Activated T-cell treated with anti-CD3 and anti-CD28 coated beads for 48 hours (primary cell): ENCODE measurements at regions not wholly inside any gene's neighbourhood (a gene's known extent, or its start where the extent isn't known, plus 50 kb on each side); places are given as distances from the start of the nearest gene placed in this dataset.
"Not testable (repeated sequence)": the region's sequence is repeated elsewhere in the genome, so short reads cannot be mapped to it uniquely, and the experiment has no call there.

Experiments
- DNase-seq: peaks from one replicate; pipeline ENCODE4 v3.0.0-alpha.2; 2020; ENCODE audit warnings: low read depth

DNA sequence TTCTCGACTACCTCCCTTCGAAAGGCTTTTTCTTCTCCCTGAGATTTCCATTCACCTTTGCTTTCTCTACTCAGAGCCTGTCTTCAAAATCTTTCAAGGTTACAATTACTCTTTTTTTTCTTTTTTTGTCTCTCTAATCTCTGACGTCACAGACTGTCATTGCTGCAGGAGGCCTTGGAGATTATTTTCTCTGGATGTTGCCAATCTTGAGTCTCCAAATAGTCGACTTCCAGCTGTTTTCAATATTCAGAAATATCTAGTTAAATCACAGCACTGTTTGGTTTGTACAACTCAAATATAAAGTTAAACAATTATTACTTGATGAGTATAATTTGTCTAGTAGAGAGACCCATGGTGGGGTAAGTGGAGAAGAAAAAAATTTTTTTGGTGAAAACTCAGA lies 359.0 kb upstream of the BOD1L1 start:
- no peak for DNase-seq

DNA sequence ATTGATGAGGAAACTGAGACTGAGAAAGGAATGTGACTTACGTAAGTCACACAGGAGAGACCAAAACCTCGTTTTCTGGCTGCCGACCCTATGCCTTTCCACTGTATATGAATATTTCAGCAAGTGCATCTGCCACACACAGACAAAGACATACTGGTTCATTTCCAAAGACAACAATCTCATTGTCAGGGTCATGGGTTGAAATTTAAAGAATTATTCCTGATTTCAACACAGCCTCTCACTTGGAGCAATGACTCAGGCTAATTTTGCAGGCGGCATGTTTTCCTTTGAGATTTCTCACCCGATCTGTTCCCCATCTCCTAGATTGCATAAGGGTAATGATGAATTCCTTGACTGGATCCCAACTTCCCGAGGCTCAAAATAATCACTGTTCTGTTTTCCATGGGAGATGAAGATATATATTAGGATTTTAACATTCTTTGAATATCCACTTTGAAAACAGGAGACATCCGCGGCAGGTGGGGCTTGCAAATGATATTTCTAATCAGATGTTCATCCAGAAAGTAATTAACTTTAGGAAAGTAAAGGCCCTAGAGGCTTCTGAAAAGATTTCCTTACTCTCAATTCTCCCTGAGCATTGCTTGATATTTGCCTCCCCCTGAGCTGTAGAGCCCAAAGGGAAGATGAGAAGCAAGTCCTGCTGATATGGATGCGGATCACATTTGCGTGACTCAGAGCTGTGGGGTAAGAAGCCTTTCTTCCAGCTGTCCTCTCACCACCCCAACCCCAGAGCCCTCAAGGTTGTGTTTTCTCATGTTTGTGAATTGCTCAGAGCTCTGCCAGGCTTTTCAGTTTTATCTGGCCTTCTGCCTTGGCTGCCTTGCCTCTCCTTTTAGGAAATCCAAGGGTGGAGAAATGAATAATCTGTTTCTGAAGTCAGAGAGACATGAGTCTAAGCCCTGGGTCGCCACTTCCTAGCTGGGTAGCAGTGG lies 361.1 kb upstream of the BOD1L1 start:
- no peak for DNase-seq

DNA sequence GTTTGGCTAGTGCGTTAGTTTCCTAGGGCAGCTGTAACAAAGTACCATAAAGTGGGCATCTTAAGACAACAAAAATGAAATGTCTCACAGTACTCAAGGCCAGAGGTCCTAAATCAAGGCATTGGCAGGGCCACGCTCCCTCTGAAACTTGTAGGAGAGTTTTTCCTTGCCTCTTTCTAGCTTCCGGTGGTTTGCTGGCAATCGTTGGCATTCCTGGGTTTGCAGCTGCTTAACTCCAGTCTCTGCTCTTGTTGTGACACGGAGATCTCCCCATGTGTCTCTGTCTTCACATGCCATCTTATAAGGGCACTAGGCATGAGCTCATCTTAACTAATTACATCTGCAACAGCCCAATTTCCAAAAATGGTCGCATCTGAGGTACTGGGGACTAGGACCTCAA lies 362.0 kb upstream of the BOD1L1 start:
- no peak for DNase-seq

DNA sequence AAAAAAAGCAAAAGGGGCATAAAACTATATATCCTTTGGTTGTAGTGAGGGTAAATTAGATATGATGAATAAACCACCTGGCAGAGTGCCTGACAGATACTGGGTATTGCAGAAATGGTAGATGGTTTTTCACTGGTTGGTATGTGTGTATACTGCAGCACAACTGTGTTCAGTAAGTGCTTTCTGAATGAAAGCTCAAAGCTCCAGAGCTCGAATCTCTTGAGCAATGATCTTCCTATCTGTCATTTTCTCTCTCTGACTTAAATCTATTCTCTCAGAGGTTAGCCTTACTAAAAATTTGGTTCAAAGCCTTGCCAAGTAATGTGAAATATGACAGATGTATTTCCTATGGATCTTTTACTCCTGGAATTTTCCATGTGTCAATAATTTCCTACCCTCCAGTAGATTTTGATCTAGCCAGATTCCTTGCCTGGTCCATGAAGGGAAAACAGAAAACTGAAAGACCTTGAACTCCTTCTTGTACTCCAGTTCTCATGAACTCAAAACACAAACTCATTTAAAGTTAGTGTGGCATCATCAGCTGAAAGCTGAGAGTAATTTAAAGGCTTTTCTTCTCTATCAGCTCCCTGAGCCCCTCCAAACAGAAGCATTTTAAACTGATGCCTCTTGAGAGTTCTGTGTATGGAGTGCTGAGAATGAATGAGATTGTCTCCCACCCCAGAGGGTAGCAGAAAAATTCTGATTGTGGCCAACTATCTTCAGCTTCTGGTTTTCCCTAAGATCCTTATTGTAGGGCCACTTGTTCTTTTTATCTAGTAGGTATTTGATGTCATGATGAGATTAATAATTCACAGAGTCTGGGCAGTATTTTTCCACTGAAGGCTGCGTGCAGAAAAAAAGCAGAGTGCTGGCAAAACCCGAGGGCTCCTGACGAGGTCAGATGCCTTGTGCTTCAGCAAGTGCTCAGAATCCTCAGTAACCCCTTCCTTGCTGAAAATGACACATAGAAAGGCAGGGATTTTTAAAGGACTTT lies 363.4 kb upstream of the BOD1L1 start:
- DNase-seq: no peak

DNA sequence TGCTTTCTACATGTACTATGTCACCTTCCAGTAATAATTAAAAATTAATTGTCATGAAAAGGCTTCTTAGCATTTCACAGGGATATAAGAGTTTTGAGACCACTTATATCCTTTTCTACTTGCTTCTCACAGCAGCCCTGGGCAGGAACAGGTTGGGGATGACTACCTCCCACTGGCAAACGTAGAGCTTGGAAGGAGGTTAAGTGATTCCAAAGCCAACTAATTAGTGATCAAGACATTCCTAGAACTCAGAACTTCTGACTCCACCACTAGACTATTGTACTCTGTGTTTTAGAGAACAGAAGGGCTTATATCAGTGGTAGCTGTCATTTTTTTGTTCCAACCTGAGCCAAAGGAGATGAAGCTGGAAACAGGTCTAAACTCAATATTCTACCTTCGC lies 364.5 kb upstream of the BOD1L1 start:
- DNase-seq: no peak

DNA sequence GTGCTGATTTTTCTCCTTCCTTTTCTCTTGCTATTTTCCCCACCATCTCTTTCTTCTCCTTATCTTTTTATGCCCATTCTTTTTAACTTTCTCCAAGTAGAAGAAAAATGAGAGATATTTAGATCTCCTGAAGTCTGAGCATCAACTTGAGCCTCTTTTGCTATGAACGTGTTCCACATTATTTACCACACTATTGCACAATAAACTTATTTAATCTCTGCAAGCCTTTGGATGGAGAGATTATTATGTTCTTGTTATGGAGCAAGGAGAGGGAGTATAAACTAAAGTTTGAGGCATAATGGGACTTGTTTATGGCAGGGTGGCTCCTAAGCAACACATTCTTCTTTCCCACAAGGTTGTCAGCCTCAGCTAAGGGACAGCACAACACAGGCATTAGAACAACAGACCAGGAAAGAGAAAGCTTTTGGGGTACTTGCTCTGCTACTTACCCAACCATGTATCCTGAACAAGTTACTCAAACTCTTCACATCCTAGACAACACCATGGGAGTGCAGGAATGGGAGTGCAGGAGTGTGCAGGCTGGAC lies 365.5 kb upstream of the BOD1L1 start:
- DNase-seq: no peak

DNA sequence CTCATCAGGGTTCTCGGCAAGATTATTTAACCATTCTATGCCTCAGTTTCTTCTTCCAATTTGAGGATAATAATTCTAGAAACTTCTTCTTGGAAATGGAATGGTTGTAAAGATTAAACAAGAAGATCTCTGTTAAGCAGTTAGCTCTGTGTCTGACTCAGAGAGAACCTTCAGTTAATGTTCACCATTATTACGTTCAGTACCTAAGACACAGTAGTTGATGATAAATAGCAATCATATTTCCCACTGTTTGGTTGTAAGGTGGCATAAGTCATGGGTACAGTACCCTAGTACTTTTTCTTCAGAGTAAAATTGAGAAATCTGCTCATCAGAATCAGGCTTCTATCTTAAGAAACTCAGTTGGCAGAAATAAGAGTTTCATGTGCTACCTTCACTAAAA lies 366.5 kb upstream of the BOD1L1 start:
- DNase-seq: no peak

DNA sequence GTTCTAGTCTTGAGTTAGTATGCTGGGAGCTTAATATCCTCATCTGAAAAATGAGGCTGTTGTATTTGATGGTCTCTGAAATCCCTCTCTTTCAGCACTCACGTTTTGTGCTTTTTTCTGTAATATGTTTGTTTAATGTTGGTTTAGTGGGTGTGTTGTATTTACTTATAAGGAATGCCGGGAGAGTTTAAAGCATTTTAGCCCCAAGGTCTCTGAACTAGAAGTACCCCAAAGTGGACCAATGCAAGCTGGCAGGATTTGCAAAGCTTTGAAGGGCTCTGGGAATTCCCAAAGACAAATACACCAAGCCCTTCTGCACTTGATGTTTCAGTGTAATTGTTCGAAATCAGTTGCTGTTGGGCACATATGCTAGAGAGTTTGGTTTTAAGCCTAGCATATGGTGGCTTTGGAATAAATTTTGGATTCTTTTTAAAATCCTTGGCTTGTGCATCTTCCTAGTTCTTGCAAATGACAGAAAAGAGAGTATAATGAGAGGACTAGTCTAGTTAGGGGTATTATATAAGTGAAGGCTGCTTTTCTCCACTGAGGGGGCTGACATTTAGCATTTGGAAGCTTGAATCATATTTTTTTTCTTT lies 371.4 kb upstream of the BOD1L1 start:
- DNase-seq: no peak

DNA sequence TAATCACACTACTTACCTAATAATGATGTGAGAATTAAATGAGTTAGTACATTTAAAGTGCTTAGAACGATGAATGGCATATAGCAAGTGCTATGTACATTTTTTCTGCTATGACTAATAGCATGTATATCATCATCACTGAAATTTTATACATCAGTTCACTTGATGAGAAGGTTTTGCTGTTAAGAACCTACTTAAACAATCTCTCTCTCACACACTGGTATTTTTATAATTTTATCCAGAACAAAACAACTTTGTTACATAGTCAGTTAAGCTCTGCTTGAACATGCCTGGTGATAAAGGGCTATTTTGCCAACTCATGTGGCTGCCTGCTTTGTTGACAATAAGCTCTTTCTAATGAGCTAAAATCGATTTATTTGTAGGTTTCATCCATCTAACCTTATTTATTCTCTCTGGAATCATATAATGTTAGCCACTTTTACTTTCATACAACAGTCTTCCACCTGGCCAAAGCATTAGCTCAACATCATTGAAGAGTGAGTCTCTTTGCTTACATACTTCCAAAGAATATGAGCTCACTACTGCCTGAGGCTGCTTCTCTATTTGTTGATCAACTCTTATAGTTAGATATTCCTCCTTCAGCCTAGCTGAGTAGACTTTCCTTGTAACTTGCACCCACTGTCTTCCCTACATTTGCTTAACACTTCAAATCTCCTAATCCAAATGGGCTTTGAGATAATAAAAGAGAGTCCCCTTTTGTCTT lies 372.7 kb upstream of the BOD1L1 start:
- DNase-seq: no peak

DNA sequence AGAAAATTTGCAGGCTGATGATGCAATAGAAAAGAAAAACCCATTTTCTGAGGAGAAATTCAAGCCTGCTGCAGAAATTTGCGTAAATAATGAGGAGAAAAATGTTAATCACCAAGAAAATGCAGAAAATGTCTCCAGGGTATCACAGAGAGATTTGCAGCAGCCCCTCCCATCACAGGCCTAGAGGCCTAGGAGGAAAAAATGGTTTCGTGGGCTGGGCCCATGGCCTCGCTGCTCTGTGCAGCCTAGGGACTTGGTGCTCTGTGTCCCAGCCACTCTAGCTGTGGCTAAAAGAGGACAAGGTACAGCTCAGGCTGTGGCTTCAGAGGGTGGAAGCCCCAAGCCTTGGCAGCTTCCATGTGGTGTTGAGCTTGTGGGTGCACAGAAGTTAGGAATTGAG lies 374.8 kb upstream of the BOD1L1 start:
- DNase-seq: not testable (repeated sequence)

DNA sequence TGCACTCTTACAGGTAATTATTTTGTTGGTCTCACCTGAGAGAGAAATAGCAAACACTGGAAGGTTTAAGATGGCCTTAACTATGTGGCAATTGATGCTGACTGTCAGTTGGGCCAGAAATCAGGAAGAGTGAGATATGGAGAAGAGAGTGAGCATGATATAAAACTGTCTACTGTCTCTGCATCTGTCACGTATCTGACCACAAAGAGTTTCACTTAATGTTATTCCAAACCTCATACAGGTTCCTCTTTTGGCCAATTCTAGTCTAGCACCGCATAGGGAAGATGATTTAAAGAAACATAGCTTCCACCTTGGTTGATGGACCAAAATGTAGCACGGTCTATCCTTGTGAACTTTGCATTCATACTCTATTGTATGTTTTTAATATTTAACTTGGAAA lies 381.0 kb upstream of the BOD1L1 start:
- no peak for DNase-seq

DNA sequence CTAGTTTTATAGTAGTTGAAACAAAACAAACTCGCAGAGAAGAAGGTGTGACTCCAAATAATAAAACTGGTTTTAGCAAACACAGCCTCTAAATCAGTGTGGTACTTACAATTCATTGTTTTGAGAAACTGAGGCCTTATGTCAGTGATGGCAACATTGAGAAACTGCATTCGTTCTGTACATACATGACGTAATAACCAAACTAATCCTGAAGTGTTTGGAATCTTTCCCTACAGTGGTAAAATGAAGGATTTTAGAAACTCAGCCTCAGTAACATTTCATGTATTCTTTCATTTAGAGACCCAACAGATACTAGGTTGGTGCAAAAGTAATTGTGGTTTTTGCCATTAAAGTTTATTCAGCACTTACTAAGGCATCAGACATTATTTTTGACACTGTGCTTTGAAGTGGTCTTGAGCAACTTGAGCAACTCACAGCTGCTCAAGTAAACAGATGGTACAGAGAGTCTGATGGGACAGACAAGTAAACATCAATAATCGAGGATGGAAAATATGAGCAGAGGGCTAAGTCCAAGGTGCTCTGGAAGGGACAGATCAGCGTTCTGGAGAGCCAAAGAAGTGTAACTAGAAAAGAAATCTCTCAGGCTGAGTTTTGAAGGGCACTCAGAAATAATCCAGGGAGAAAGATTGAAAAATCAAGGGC lies 390.8 kb upstream of the BOD1L1 start:
- DNase-seq: no peak

DNA sequence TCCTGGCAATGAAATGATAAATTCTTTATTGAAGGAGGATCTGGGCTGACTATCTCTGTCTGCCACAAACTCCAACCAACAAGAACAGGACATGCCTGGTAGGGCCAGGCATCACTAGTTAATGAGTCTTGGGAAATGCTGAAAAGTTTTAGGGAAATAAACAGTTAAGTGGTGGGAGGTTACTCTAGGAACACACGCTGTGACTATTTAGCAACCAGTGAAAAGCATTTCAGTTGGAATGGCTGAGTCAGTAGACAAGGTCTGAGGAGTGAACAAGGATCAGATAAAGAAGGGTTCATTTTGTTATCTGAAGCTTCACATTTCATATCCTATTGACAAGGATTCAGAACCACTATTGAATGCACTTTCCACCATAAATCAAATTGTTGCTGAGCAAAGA lies 394.9 kb upstream of the BOD1L1 start:
- no peak for DNase-seq

DNA sequence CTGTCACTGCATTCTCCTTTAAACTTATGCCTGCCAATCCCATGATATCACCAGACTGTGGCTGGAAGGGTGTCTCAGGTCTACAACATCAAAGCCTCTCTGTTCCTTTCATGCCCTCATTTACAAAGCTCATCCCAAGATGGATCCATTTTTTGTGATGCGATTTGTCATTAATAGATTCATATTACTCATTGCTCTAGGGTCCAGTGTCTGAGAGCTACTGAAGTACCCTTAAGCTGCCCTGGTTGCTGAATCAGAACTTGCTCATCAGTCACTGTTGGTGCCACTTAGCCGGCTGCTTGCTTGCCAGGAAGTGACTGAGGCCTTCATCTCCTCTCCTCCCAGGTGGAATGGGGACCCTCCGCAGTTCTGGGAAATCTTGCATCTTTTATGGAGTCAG lies 395.5 kb upstream of the BOD1L1 start:
- DNase-seq: no peak

DNA sequence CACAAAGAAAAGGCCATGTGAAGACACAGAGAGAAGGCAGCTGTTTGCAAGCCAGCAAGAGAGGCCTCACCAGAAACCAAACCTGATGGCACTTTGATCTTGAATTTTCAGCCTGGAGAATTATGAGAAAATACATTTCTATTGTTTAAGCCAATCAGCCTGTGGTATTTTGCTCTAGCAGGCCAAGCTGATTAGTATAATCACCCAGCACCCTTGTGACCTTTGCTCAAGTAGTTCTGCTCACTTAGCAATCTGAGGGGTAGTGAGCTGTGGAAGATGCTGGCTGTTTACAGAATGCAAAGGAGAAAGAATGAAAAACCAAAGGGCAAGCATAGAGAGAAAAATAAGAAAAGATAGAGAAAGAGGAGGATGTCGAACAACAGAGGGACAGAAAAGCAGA lies 396.4 kb upstream of the BOD1L1 start:
- no peak for DNase-seq

DNA sequence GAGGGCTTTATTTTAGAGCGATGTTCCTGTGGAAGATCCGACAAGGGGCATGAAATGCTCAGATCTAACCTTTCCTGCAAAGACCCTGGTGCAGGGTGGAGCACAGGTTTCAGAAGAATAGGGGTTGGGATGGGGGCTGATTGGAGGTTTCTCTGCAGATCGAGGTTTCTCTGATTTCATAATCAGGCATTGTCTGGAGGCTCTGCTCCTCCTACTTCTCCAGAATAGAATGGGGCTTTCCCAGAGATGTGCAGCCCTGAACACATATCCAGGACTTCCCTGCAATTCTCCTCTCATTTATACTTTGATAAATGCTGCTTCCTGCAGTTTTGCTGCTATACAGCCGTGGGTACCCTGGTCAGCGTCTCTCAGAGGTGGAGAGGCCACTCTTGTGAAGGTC lies 397.6 kb upstream of the BOD1L1 start:
- DNase-seq: no peak

DNA sequence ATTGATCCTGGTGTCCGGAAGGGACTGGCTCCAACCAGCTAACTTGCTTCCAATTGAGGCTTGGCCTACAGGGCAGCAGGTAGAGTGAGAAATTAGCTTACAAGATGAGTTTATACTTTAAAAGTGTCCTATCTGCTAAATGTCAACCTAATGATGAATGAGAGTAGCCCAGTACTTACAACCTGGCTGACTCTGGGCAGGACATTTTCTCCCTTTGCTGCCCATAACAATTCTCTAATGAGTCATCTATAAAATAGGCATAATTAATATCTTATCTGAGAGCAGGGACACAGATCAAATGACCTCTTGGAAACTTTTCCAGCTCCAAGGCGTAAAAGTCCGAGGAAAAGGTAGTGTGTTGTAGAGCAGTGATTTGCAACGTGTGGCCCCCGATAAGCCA lies 398.4 kb upstream of the BOD1L1 start:
- DNase-seq: no peak

DNA sequence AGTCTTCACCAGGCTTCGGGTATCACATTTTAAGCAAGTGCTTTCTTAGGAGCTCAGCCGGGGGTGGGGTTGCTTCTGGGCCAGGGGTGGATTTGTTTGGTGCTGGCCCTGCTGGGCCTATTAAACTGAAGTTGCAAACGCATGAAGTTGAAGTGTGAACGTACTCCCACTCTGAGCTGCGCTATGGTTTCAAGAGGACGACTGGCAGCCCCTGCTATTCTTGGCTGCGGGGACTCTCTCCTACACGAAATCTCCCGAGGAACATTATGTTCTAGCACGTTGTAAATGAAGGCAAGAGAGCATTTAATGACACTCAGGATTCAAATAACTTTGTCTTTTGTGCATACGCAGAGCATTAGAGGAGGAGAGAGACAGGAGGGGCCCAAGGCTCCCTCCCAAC lies 401.3 kb upstream of the BOD1L1 start:
- DNase-seq: no peak

DNA sequence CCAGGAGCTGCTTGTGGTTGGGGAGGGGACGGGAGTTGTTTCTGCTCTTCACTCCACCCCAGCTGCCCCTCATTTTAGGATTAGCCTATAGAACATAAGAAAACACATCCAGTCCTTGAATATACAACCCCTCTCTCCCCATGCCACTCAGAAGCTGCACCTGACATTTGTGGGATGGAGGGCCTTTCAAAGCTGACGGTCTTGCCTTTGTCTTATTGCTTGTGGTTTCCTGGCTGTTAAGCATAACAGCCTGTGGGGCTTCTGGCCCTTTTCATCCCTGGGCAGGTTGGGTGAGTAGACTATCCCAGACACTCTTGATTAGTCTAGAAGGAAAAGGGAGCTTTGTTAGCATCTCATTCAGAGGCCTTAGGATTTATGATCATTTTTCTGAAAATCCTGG lies 407.6 kb upstream of the BOD1L1 start:
- DNase-seq: no peak

DNA sequence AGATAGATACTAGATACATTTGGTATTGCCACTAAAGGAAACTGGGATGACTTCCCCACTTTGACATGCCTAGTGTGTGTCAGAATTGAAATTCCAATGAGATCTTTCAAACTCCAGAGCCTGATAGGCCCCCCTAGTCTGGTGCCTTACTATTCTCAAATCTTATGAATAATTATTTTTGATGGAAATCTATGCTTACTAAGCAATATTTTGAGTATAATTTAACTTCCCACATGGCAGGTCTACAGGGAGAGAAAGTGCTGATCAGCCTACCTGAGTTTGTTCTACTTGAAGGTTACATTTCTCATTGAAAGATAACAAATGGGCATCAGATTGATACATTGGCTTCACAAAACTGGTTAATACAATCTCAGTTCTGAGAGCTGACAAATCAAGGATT lies 415.7 kb upstream of the BOD1L1 start:
- no peak for DNase-seq

DNA sequence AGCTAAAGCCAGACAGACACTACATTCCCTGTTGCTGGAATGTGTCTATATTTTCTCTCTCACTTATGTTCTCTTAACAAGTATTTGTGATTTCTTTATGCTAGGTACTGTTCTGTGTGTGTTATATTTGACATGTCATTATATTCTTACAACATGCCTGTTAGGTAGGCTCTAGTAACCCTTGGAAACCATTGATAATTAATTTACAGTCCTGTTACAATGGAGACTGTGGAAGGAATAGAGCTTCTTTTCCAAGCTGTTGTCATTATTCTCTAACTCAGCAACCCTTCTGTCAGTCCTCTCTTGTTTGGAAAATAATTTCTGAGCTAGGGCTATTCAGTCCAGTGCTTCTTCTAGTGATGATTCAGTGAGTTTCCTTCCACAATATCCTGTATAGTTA lies 419.1 kb upstream of the BOD1L1 start:
- no peak for DNase-seq
